COR-L47 (cell line): ENCODE measurements at regions not wholly inside any gene's neighbourhood (a gene's known extent, or its start where the extent isn't known, plus 50 kb on each side); places are given as distances from the start of the nearest gene placed in this dataset.
A peak's percentile ranks its signal among the peaks of the same experiment; 100 is the strongest.
"Not testable (repeated sequence)": the region's sequence is repeated elsewhere in the genome, so short reads cannot be mapped to it uniquely, and the experiment has no call there.

Experiments used
- DNase-seq: peaks from one replicate; lab custom pipeline; 2025; lab: John Stamatoyannopoulos, UW

DNA sequence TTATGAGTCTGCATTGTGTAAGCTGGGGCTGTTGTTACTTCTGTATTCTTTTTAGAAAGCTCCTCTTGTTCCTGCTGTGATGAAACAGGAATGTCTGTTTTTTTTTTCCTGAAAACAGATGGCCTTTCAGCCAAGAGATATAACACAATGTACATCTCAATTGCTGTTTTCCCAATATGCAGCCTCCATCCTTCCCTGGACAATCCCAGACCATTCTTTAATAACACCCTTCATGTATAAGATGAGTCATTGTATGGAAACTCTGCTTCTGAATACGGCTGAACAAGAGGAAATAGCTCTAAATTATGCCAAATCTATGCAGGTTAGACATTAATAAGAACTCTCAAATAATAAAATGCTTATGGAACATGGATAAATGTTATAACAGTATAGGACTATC is 60.2 kb upstream of the LRRC4C start:
- no peak for DNase-seq

DNA sequence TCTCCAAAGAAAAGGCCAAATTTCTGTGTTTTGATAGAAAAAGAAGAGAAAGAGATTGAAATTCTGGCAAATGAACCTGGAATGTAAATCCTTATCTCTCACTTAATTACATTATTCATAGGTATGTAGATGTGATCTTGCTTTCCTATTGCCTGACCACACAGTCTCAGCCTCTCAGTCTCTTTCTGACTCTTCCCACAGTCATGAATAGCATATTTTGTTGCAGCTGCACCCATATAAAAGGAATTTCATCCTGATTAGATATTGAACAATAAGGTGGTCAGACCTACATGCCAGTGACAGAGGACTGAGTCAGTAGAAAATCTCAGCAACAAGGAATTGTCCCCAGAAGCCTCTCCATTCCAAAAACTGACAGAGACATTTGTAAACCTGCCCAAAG is 62.9 kb upstream of the LRRC4C start:
- no peak for DNase-seq

DNA sequence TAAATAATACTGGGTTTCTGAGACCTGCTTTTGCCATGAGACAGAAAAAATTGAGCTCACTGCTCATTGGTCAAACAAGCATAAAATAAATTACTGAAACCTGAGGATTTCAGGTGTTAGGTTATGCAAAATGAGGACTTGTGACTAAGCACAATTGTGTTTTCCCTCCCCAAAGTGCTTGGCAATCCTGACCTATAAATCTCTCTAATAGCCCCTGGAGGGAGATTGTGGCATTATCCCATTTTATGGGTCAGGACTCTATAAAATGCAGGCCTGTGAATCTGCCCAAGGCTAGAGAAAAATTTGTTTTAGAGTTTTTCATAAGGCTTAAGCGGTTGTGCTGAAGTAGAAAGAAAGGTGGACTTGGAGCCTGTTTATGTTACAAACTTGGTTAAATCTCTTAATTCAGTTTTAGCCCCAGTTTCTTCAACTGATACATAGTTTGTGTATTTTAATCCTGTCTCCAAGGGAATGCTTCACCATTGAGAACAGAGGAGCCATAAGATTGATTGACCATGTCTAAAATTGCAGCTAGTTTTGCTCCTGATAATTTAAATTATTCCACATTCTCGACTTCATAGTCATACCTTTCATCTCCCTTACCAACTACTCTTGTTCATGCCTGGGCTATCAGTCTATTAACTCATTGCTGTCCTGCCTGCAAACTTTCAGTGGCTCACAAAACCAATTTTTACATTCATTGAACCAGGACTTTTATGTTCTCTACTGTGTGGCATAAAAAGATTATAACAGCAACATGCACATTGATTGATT is 63.6 kb upstream of the LRRC4C start:
- no peak for DNase-seq

DNA sequence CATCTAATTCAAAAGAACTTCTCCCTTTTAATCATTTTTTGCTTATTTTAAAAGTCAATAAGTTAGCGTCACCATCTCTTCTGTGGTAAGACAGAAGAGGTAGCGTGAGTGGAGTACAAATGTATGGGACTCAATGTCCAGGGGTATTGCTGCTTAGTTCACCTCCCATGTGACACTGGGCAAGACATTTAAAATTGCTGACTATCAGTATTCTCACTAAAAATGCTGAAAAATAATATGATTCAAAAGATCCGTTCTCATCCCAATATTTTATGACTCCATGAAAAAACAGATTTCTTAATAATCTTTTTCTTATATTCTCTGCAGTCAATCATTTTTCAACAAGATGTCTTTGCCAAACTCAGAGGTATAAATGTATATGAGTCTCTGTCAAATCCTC is 68.1 kb upstream of the LRRC4C start:
- DNase-seq = no peak

DNA sequence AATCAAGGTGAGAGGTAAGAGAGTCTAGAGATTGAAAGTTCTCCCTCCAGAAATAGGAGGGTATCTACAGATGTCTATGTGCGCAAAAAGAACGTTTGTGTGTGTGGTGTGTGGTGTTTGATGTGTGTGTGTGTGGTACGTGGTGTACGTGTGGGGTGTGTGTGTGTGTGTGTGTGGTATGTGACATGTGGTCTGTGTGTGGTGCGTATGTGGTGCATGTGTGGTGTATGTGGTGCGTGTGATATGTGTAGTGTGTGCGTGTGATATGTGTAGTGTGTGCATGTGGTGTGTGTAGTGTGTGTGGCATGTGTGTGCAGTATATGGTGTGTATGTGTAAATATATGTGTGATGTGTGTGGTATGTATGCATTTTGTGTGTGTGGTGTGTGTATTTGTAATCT is 73.0 kb upstream of the LRRC4C start:
- DNase-seq = no peak

DNA sequence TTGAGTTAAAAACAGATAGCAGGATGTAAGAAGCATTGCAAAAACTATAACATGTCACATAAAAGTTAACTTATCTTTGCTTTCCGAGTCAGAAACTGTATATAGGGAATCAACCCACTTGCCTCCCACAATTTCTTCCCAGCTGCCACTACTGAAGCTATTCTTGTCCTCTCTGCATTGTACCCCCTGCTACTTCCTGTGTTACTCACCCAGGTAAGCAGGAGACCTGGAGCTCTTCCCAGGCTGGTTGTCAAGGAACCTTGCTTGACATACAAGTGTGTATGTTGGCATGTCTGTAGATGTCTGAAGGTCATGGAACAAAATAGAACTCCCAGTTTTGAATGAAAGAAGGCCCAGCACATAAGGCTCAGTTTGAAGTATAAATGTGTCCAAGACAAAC is 74.3 kb upstream of the LRRC4C start:
- DNase-seq = no peak

DNA sequence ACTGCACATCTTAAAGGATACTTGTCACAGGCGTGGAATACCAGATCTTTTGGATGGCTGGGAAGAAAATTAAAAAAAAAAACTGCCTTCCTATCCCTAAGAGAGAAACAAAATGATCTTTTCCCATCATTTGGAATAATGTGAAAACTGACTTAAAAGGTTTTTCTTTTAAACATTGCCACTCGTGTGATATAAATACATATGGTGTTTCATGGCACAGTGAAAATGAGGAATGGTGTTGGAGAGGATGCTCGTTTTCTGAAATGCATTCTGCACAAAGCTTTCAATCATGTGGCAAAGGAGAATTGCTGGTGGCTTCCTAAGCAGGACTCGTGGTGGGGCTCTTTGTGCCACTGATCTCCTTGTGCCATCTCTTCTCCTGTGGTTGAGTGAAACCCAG is 74.9 kb upstream of the LRRC4C start:
- DNase-seq = no peak

DNA sequence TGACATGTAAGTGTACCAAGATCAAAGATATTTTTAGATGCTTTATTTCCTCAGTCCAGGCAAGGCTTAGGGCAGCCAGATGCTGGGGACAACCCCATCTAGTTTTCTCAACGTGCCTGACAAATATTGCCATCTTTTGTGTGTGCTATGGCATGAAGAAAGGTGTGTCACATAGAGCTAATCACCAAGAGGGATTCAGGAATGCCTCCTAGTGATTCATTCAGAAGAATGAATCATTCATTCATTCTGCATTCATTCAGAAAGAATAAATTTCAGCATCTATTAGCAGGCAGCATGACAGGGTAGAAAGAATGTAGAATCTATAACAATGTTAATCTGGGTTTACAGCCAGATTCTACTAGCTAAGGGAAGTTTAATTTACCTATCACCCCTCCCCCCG is 75.4 kb upstream of the LRRC4C start:
- DNase-seq = no peak

DNA sequence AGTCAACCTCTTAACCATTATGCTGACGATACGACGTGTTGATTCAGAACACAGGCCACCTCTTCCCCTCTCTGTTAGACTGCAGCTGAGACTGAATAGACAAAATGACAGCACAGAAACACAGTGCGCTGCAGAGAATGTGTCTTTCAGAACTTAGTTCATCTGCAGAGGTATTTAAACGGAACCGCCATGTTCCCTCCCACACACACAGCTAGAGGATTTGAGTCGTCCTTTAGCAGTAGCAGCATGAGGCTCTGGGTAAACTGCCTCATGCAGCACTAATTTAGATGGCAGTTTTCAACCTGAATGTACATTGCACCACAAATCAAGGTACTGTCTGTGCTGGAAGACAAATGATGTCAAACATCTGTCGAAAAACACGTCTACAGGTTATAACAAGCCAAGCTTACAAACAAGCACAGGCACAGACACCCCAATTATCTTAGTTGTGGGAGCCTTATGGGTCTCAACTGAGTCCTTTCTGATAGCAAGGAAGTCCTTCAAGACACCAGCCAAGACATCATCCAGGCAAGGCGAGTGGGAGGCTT is 76.6 kb upstream of the LRRC4C start:
- DNase-seq = no peak

DNA sequence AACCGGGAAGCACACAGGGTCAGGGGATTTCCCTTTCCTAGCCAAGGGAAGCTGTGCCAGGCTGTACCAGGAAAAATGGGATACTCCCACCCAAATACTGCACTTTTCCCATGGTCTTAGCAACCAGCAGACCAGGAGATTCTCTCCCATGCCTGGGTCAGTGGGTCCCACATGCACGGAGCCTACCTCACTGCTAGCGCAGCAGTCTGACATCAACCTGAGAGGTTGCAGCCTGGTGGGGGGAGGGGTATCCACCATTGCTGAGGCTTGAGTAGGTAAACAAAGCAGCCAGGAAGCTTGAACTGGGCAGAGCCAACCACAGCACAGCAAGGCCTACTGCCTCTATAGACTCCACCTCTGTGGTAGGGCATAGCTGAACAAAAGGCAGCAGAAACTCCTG is 85.5 kb upstream of the LRRC4C start:
- not testable (repeated sequence) for DNase-seq

DNA sequence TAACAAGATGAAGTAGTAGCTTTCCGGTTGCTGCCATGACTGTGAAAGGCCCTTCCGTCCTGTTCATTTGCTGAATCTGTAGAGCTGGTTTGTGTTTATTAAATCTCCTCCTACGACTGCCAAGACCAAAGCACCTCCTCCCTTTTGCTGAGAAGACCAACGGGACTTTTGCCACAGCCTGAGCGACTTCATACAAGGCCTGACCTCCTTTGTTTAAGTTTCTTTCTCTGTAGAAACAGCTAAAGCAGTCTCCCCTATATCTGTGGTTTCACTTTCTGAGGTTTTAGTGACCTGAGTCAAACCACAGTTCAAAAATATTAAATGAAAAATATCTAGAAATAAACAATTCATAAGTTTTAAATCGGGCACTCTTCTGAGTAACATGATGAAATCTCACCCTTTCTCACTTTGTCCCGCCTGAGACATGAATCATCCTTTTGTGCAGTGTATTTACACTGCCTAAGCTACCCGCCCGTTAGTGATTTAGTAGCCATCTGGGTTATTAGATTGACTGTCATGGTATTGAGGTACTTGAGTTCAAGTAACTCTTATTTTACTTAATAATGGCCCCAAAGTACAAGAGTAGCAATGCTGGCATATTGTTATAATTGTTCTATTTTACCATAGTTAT is 119.1 kb upstream of the LRRC4C start:
- no peak for DNase-seq

DNA sequence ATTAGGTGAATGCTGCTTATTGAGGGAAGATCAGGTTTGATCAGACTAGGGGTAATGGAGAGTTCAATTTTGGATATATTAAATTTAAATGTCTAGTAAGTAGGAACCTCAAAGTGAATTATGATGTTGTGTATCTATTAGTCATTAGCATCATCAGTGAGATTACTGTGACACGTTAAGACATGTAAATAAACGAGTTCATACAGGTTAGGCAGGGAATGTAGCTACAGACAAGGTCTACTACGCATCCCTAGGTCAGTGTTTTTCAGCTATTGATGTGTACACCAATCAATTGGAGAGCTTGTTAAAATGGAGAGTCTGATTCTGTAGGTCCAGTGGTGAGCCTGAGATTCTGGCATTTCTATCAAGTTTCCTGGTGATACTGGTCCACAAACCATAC is 120.1 kb upstream of the LRRC4C start:
- no peak for DNase-seq

DNA sequence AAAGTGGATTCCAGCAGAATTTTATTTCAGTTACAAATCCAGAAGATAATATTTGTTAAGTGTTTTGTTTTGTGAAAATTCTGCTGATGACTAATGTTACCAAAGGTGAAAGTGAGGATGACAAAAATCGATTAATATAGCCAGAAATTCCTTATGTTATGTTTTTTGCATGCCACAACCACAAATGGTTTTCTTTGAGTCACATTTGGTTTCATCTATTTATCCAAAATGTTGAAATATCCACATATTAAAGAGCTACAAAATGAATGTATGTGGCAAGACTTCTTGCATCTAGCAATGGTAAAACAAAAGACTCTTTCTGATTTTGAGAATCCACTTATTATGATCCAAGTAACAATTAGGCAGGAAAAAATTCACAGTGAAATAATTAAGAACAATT is 150.1 kb upstream of the LRRC4C start:
- DNase-seq = no peak

DNA sequence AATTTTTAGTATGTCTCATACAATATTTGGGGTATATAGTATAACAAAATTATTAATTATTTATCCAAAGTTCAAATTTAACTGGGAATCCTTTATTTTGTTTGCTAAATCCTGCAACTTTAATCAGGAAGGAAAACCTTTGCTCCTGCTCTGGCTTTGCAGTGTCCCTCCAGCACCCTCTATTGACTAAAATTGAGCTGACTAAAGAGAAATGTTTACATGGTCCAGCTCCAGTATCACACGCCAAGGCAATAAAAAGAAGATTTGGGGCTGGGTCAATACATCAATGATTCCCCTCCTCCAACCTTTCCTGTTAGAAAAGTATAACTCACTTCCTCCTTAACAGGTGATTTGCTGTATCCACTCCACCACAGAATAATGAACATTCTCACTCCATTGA is 153.0 kb upstream of the LRRC4C start:
- DNase-seq = no peak

DNA sequence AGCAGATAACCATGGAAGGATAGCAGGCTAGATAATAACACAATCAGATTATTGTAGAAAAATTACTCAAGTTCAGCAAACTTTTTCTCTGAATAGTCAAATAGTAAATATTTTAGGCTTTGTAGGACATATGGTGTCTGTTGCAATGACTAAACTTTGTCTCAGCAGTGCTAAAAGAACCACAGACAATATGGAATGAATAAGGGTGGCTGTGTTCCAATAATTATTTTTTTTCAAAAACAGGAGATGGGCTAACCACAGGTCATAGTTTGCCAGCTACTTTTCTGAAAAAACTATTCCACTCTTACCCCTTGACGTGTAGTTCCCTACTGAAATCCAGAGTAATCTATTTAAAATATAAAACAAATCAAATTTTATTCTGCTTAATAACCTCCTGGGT is 153.9 kb upstream of the LRRC4C start:
- DNase-seq = no peak

DNA sequence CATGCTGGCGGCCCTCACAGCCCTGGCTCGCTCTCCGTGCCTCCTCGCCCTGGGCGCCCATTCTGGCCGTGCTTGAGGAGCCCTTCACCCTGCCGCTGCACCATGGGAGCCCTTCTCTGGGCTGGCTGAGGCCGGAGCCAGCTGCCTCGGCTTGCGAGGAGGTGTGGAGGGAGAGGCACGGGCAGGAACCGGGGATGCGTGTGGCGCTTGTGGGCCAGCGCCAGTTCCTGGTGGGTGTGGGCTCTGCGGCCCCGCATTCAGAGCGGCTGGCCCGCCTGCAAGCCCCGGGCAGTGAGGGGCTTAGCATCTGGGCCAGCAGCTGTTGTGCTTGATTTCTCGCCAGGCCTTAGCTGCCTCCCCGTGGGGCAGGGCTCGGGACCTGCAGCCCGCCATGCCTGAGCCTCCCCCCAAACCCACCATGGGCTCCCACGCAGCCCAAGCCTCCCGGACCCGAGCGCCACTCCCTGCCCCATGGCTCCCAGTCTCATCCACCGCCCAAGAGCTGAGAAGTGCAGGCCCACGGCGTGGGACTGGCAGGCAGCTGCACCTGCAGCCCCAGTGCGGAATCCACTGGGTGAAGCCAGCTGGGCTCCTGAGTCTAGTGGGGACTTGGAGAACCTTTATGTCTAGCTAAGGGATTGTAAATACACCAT is 163.4 kb upstream of the LRRC4C start:
- DNase-seq = no peak

DNA sequence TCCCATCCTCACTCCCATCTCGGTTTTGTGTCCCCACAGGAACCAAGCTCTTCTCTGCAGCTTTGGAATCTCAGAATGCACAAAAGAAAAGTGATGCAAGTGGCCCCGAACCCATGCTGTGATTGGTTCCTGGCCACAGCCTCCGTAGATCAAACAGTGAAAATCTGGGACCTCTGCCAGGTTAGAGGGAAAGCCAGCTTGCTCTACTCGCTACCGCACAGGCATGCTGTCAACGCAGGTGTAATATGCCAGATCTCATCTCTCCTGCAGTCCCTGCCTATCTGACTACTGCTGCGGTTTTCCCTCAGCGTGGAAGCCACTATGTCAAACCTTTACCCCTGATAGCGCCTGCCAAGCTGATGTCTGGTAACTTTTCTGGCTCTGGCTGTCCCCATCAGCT is 200.5 kb upstream of the LRRC4C start:
- DNase-seq = peak; percentile 29

DNA sequence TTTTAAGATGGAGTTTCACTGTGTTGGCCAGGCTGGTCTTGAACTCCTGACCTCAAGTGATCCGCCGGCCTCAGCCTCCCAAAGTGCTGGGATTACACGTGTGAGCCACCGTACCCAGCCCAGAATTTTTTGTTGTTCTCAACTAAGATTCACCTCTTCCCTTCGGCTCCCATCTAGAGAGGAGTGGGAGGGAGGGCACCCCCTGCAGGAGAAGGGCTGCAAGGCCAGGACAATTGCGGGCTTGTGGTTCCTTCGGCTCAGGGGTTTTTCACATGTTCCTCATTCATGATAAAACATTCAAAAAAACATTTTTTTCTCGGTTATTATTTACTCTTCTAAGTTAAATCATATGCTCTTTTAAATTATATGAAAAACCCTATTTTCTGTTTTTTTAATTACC is 201.1 kb upstream of the LRRC4C start:
- DNase-seq = no peak

DNA sequence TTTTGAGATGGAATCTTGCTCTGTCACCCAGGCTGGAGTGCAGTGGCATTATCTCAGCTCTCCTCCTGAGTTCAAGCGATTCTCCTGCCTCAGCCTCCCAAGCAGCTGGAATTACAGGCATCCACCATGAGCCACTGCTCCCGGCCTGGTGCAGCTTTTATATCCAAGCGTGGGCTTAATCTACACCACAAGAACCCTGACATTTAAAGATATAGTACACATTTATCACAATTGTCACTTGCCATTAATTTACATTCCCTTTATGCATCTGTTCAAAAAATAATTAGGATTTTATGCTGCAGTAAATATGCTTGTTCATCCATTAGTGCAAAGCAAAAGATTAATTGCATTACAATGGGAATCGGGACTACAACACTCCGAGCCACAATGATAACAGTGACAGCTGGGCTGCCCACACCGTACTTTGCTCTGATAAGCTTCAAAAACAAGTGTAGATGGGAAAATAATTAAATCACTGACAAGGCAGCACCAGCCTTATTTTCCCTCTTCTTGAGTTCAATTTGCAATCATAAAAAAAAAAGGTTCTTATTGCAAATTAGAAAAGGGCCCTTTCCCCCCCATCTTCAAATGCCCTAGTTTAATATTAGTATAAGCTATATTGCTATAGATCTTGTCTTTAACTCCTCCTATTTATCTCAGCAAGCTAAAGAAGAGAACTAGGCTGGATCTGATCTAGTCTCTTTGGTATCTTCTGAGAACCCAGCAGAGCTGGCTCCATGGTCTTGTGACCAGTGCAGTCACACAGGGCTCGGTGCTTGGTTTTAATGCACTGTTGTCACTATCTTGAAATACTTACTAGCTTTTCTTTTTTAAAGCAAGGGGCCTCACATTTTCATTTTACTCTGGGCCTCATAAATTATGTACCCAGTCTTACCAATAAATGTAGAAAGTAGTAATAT is 206.2 kb upstream of the LRRC4C start:
- DNase-seq = no peak

DNA sequence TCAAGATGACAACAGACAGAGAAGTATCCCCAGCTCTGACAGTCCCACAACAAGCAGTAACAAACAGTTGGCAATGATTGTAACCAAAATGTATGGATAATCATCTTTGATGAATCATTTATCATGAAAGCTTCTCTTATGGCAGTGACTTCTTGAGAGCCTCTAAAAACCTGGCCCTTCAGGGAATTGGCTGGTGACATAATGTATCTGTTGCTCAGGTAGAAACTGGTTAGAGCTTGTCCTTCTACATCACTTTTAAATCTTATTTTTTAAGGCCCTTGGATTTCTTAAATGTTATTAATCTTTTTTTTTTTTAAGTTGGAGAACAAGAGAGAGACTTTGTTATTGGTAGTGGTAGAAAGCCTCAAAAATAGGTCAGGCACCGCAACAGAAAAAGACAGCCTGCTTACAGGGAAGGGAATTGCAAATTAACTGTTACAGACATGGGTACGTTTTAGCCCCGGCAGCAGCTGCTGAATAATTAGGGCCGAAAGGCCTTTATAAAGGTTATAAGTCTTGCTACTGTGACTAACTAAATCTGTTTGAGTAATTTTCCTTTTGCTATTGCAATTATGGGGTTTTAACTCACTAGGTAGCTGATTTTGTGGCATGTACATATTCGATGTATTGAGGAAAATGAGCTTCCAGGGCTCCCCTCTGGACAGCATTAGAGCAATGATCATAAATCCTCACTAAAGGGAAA is 207.7 kb upstream of the LRRC4C start:
- no peak for DNase-seq

DNA sequence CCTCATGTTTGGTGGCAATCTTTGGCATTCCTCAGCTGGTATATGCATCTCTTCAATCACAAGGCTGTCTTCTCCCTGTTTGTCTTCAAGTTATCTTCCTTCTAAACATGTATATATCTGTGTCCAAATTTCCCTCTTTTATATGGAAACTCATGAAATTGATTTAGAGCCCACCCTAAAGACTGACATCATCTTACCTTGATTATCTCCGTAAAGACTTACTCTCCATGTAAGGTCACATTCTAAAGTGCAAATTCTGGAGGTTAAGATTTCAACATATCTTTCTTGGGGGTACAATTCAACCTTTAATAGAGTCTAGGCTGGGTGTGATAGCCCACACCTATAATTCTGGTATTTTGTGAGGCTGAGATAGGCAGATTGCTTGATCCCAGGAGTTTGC is 215.8 kb upstream of the LRRC4C start:
- DNase-seq = no peak

DNA sequence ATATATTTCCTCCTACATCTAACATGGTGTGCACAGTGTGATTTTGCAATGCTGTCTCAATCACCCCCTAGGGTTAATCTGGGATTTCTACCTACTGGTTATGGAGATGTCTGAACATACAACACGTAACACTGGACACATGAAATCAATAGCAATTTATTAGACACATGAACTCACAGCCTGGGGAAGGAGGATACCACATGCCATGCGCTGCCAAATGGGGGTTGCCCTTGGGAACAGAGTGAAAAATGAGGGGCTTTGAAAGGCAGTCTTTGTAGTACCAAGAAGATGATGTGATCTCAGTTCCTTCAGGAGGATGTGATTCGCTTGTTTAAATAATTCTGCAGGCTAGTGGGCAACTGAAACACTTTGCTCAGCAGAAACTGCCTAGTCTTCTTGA is 253.6 kb upstream of the LRRC4C start:
- DNase-seq = no peak
